ENCODE measurements at regions not wholly inside any gene's neighbourhood (a gene's known extent, or its start where the extent isn't known, plus 50 kb on each side); places are given as distances from the start of the nearest gene placed in this dataset.

- Mint-ChIP-seq H3K27me3 (peaks cover 14% of the 10 kb centered on the region), H3K4me1 (no peaks in the 10 kb centered on the region), H3K4me3 (no peak overlapping the region), H3K27ac (no peak overlapping the region), H3K9me3 (no peaks in the 10 kb centered on the region), H3K36me3 (ENCODE audit: low read depth) (no peaks in the 10 kb centered on the region)
- TF ChIP-seq CTCF (IDR thresholded peaks at IDR 0.05), result no peak
- ChIA-PET CTCF (no interaction called here), POLR2A (no interaction called here)
- no peak for ATAC-seq (ENCODE audit: low read depth)
- DNase-seq, result no peak
- intact Hi-C loops (cut with micrococcal nuclease), result no loop called here
These were observed 190.8 kb upstream of the PARP11 start for GRCh38 chr12:4064008-4064407.

- no peak overlapping the region for H3K27ac Mint-ChIP-seq
- ATAC-seq (ENCODE audit: low read depth), result no peak
- CTCF ChIA-PET, result no interaction called here
These were observed 186.8 kb upstream of the PARP11 start for GRCh38 chr12:4059898-4060568.

GRCh38 chr12:4056910-4057845 is 184.0 kb upstream of the PARP11 start:
- Mint-ChIP-seq H3K27me3 (peaks cover 21% of the 10 kb centered on the region), H3K9me3 (no peaks in the 10 kb centered on the region), H3K4me3 (no peak overlapping the region), H3K36me3 (ENCODE audit: low read depth) (no peaks in the 10 kb centered on the region), H3K4me1 (no peaks in the 10 kb centered on the region), H3K27ac (no peak overlapping the region)
- TF ChIP-seq CTCF (IDR thresholded peaks at IDR 0.05), result no peak
- DNase-seq, result no peak
- ATAC-seq (ENCODE audit: low read depth), result no peak
- CTCF ChIA-PET, result interaction anchor here (1.5 kb wide), 1 partner anchor 219 kb away, joined by 3 read pairs; no protein-coding TSS in a partner anchor
- POLR2A ChIA-PET, result interaction anchor here (0.8 kb wide), 1 partner anchor 24 kb away, joined by 8 read pairs; no protein-coding TSS in a partner anchor
- intact Hi-C loops (cut with micrococcal nuclease), result no loop called here

More at GRCh38 chr12:4059898-4060568, 186.8 kb upstream of the PARP11 start:
- DNase-seq, result no peak
- Mint-ChIP-seq H3K4me3 (no peak overlapping the region), H3K4me1 (no peaks in the 10 kb centered on the region), H3K27me3 (peaks cover 25% of the 10 kb centered on the region), H3K9me3 (no peaks in the 10 kb centered on the region), H3K36me3 (ENCODE audit: low read depth) (no peaks in the 10 kb centered on the region)
- POLR2A ChIA-PET, result no interaction called here
- TF ChIP-seq CTCF (IDR thresholded peaks at IDR 0.05), result no peak
- intact Hi-C loops (cut with micrococcal nuclease), result no loop called here

GRCh38 chr12:4054630-4055029 is 181.4 kb upstream of the PARP11 start:
- Mint-ChIP-seq H3K4me1 (no peaks in the 10 kb centered on the region), H3K27ac (no peak overlapping the region), H3K4me3 (no peak overlapping the region), H3K27me3 (peaks cover 20% of the 10 kb centered on the region), H3K9me3 (no peaks in the 10 kb centered on the region), H3K36me3 (ENCODE audit: low read depth) (no peaks in the 10 kb centered on the region)
- POLR2A ChIA-PET, result interaction anchor here (0.6 kb wide), 1 partner anchor 369 kb away, joined by 4 read pairs; no protein-coding TSS in a partner anchor
- intact Hi-C loops (cut with micrococcal nuclease), result no loop called here
- TF ChIP-seq CTCF (IDR thresholded peaks at IDR 0.05), result no peak
- DNase-seq (no peak), ATAC-seq (ENCODE audit: low read depth) (no peak)
- CTCF ChIA-PET, result no interaction called here

- H3K27ac Mint-ChIP-seq, result no peak overlapping the region
- TF ChIP-seq CTCF (IDR thresholded peaks at IDR 0.05), result no peak
- ATAC-seq (ENCODE audit: low read depth), result no peak
- POLR2A ChIA-PET, result no interaction called here
- DNase-seq, result no peak
- no peaks in the 10 kb centered on the region for H3K36me3 Mint-ChIP-seq (ENCODE audit: low read depth)
- peaks cover 13% of the 10 kb centered on the region for H3K27me3 Mint-ChIP-seq
- no peak overlapping the region for H3K4me3 Mint-ChIP-seq
- H3K4me1 Mint-ChIP-seq, result no peaks in the 10 kb centered on the region
- CTCF ChIA-PET, result interaction anchor here (0.8 kb wide), 1 partner anchor 54 kb away, joined by 3 read pairs; no protein-coding TSS in a partner anchor
- no peaks in the 10 kb centered on the region for H3K9me3 Mint-ChIP-seq
- intact Hi-C loops (cut with micrococcal nuclease), result no loop called here
These were observed 179.5 kb upstream of the PARP11 start for GRCh38 chr12:4052691-4053090.

Measured in activated B cell treated with CpG ODN at 0.5 μM for 24 hours (primary cell).